Activated CD4-positive, alpha-beta T cell treated with anti-CD3 and anti-CD28 coated beads, Interleukin-2, Interleukin-6, amounts not matched to agents 100 ng/mL and 50 ng/mL, durations not matched to agents 16 hours and 8 hours (primary cell): ENCODE measurements at regions not wholly inside any gene's neighbourhood (a gene's known extent, or its start where the extent isn't known, plus 50 kb on each side); places are given as distances from the start of the nearest gene placed in this dataset.
"Not testable (repeated sequence)": the region's sequence is repeated elsewhere in the genome, so short reads cannot be mapped to it uniquely, and the experiment has no call there.

Source experiments
- DNase-seq: peaks from one replicate; pipeline ENCODE4 v3.0.0-alpha.2; 2020

DNA sequence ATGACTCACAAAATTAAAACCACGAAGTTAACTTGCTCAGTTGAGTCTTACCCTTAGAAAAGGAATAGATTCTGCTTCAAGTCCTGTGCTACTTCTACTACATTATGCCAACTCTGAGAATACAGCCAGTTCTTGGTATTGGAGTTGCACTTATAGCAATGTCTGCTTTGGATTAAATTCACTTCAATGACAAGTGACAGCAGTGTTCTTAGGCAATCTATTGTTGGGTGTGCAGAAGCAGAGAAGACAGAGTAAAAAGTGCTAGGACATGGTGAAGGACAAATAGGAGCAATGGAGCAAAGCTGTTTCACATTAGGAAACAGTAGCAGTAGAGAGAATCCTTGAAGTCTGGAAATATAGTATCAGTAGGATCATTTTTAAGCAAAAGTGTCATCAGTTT is 713.1 kb downstream of the SI start:
- DNase-seq, result no peak

GRCh38 chr3:164364111-164364510 is 714.2 kb downstream of the SI start:
- DNase-seq, result no peak

DNA sequence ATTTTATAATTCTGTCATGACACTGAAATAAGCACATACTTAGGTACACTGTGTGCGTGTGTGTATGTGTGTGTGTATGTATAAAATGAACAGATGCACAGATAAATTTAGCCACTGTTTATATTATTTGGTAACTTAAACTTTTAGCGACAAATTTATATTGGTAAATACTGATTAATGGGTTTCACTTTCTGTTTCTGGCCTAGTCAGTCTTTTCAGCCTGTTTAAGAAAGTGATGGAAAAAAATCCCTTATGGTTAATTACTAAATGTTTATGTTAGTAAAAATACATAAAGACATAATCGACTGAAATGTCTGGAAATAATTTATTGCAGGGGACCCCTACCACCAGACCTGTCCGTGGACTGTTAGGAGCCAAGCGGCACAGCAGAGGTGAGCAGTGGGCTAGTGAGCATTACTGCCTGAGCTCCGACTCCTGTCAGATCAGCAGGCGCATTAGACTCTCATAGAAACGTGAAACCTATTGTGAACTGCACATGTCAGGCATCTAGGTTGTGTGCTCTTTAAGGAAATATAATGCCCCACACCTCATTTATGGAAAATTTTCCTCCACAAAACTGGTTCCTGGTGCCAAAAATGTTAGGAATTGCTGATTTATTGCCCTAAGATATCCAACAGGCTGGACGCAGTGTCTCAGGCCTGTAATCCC is 717.4 kb downstream of the SI start:
- DNase-seq, result no peak

DNA sequence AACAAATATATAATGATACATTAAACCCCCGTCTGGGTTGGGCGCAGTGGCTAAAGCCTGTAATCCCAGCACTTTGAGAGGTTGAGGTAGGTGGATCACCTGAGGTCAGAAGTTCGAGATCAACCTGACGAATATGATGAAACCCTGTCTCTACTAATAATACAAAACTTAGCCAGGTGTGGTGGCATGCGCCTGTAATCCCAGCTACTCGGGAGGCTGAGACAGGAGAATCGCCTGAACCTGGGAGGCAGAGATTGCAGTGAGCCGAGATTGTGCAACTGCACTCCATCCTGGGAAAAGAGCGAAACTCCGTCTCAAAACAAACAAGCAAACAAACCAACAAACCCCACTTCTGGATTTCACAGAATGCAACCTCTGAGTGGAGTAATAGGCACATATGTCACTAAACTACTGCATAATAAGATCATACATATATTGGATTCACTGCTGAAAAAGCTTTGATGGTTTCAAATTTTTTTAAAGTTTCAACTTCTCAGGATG is 718.2 kb downstream of the SI start:
- DNase-seq, result no peak

GRCh38 chr3:164352991-164353390 is 725.3 kb downstream of the SI start:
- no peak for DNase-seq

DNA sequence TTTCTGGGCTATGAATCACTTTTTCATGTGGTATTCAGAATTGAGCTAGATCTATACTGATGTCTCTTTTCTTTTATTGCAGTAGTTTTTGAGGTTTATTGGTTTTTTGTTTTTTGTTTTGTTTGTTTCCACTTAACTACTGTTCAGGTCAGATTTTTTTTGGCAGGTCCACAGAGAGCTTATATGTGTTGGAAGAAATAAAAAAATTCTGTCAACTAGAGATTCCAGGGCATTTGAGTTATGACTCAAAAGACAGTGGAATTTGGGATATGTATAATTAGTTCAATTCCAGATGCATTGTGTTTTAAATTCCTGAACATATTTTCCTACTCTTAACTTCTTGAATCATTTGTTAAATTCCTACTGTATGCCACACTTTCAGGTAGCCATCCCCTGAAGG is 727.2 kb downstream of the SI start:
- no peak for DNase-seq

DNA sequence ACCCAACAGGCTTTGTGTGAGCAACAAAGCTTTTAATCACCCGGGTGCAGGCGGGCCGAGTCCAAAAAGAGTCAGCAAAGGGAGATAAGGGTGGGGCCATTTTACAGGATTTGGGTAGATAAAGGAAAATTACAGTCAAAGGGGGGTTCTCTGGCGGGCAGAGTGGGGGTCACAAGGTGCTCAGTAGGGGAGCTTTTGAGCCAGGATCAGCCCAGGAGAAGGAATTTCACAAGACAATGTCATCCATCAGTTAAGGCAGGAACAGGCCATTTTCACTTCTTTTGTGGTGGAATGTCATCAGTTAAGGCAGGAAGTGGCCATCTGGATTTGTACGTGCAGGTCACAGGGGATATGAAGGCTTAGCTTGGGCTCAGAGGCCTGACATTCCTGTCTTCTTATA is 736.1 kb downstream of the SI start:
- DNase-seq, result not testable (repeated sequence)

GRCh38 chr3:164341086-164341485 is 737.2 kb downstream of the SI start:
- no peak for DNase-seq

- DNase-seq, result no peak
Measured at GRCh38 chr3:164340273-164340672, 738.0 kb downstream of the SI start.

DNA sequence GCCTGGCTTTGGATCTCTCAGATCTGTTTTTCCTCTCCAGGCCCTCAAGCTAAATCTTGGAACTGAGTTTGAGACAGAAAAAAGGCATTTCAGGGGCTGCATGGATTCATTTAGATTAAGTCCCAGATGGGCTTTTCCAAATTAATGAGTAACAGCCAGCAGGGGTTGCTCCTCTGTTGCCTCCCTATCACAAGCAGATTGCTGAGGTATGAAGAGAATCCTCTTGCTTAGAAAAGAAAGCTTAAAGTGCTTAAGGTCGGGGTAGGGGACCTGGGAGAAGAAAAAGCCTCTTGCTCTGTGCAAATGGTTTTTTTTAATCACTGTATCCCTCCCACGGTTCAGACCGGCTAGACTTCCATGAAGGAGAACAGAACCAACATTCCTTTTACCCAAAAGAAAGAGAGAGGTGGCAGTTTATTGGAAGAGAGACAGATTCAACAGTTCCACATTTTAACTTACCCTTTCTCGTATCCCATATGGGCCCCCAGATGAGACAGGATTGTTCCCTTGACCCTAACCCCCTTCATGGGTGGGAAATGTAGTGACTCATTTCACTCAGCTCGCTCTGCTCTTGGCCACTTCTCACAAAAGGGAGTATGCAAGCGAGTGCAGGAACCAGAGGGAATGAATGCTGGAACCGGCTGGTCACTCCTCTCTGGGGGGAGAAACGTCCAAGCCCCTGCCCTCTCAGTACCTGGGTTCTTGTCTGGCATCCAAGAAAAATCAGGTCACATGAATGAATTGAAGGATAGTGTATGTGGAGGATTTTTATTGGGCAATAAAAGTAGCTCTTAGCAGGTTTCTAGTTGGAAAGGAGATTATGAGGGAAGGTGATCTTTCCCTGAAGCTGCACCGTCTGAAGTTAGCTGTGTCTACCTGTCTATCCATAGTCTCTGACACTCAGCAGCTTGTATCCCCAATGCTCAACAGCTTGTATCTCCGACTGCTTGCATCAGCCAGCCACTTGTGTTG is 745.2 kb downstream of the SI start:
- DNase-seq, result no peak

GRCh38 chr3:164326714-164327113 is 751.6 kb downstream of the SI start:
- DNase-seq, result no peak

DNA sequence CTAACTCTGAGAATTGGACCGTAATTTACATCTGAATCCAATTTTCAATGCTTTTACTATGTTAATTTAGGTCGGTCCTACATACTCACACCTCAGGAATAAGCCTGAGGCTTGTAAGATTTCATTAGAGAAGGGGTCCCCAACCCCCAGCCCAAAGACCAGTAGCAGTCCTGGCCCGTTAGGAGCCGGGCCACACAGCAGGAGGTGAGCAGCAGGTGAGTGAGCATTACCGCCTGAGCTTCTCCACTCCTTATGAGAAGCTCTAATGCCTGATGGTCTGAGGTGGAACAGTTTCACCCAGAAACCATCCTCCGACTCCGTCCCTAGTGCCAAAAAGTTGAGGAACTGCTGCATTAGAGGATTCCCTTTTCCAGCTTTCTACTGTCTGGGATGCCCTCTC is 757.3 kb downstream of the SI start:
- no peak for DNase-seq

DNA sequence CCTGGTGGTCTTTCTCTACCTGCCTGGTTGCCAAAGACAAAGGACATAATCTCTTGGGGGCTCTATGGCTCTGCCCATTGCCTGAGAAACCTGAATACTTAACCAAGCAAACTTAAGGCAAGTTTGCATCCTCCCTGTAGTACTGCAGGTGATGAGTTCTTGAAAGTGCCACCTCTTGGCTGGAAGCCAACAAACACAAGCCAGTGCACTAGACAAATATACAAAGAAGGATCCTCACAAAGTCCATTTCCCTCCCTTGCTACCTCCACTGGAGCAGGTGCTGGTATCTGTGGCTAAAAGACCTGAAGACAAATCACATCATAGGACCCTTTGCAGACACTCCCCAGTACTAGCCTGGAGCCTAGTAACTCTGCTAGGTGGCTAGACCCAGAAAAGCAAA is 772.3 kb downstream of the SI start:
- DNase-seq, result no peak

GRCh38 chr3:164303894-164304293 is 774.4 kb downstream of the SI start:
- no peak for DNase-seq

DNA sequence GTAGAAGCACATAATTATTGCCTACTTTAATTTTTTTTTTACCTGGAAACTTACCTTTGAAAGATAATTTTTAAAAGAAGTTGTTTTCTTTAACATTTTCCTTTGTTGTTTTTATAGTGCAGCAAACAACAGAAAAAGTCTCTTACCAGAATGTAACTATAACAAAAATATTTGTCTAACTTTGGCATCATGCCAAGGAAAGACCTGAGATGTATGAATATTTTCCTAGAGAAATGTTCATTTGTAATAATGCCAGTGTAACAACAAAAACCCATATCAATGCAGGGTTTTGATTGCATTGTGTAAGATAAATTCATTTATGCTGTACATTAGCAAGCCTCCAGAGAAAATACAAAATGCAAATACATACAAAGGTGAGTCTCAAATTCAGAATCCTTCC is 775.7 kb downstream of the SI start:
- DNase-seq, result no peak

DNA sequence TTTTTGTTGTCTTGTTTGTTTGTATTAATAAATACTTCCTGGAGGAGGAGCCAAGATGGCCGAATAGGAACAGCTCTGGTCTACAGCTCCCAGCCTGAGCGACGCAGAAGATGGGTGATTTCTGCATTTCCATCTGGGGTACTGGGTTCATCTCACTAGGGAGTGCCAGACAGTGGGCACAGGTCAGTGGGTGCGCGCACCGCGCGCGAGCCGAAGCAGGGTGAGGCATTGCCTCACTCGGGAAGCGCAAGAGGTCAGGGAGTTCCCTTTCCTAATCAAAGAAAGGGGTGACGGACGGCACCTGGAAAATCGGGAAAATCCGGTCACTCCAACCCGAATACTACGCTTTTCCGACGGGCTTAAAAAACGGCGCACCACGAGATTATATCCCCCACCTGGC is 786.8 kb downstream of the SI start:
- not testable (repeated sequence) for DNase-seq

GRCh38 chr3:164278550-164278949 is 799.7 kb downstream of the SI start:
- DNase-seq, result no peak

GRCh38 chr3:164267053-164267452 is 811.2 kb downstream of the SI start:
- no peak for DNase-seq

DNA sequence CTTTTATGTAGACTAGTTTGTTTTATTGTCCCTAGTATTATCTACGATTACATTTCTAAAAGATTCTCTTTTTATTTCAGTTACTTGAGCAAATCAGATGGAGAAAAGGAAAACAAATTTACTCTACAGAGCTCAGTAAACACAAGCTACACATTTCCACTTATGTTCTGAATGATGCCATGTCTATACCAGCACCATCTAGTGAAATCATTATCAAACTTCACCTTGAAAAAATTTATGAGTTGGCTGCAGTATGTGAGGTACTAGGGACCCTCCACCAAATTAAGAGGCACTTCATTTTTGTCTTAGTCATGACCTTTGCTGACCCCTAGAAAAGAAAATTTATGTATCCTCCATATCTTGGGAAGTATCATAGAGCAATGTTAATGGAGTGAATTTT is 827.4 kb downstream of the SI start:
- no peak for DNase-seq

GRCh38 chr3:164236851-164237250 is 841.4 kb downstream of the SI start:
- no peak for DNase-seq

GRCh38 chr3:164235289-164236028 is 842.8 kb downstream of the SI start:
- no peak for DNase-seq

GRCh38 chr3:164233951-164234350 is 844.3 kb downstream of the SI start:
- no peak for DNase-seq

- DNase-seq, result no peak
Measured at GRCh38 chr3:164231718-164232117, 846.6 kb downstream of the SI start.
